Mesenchymal stem cell (in vitro differentiated cells and primary cell): ENCODE measurements at regions not wholly inside any gene's neighbourhood (a gene's known extent, or its start where the extent isn't known, plus 50 kb on each side); places are given as distances from the start of the nearest gene placed in this dataset.

ENCODE experiments used
- DNase-seq: peaks from one replicate; pipeline ENCODE4 v3.0.0-alpha.2; 2013
- H2AFZ ChIP-seq: one replicate; pipeline ENCODE4 v1.6.1; 2013; ENCODE audit warnings: low read depth, mild to moderate bottlenecking, control low read depth, inconsistent platforms, low read length, moderate library complexity
- H2AK5ac ChIP-seq: 2 replicates; pipeline ENCODE4 v1.6.1; 2013; ENCODE audit warnings: low read length, moderate library complexity, mild to moderate bottlenecking, inconsistent platforms; ENCODE audit not compliant: severe bottlenecking
- H2BK120ac ChIP-seq: one replicate; pipeline ENCODE4 v1.6.1; 2013; ENCODE audit warnings: low read depth, mild to moderate bottlenecking, inconsistent platforms, low read length, moderate library complexity
- H2BK12ac ChIP-seq, 2 experiments: one replicate each; pipeline ENCODE4 v1.6.1; 2013; ENCODE audit warnings: inconsistent platforms in 2 of 2, low read length in 2 of 2, mild to moderate bottlenecking in 2 of 2, moderate library complexity in 2 of 2, control low read depth in 1 of 2
- H2BK15ac ChIP-seq: one replicate; pipeline ENCODE4 v1.6.1; 2013; ENCODE audit warnings: mild to moderate bottlenecking, low read depth, inconsistent platforms; ENCODE audit not compliant: poor library complexity, severe bottlenecking
- H2BK5ac ChIP-seq: 2 replicates; pipeline ENCODE4 v1.6.1; 2013; ENCODE audit warnings: low read depth, mild to moderate bottlenecking, low read length, control low read depth, inconsistent platforms; ENCODE audit not compliant: poor library complexity, severe bottlenecking
- H3K14ac ChIP-seq, 2 experiments: one replicate each; pipeline ENCODE4 v1.6.1; 2013; ENCODE audit warnings: inconsistent platforms in 2 of 2, low read length in 2 of 2, control low read depth in 1 of 2, mild to moderate bottlenecking in 1 of 2, moderate library complexity in 1 of 2
- H3K18ac ChIP-seq, 2 experiments: one replicate each; pipeline ENCODE4 v1.6.1; 2013; ENCODE audit warnings: inconsistent platforms in 2 of 2, low read length in 2 of 2, control low read depth in 1 of 2, low read depth in 1 of 2, mild to moderate bottlenecking in 1 of 2
- H3K23ac ChIP-seq, 2 experiments: one replicate each; pipeline ENCODE4 v1.6.1; 2013; ENCODE audit warnings: inconsistent platforms in 2 of 2, low read length in 2 of 2, mild to moderate bottlenecking in 2 of 2, moderate library complexity in 2 of 2, control low read depth in 1 of 2
- H3K27ac ChIP-seq: 2 replicates; pipeline ENCODE4 v1.5.1; 2013; ENCODE audit warnings: mild to moderate bottlenecking, moderate library complexity, low read length, control low read depth, inconsistent platforms; ENCODE audit not compliant: poor library complexity, severe bottlenecking
- H3K27me3 ChIP-seq, 2 experiments: 2 replicates each; pipeline versions ENCODE4 v1.6.1 to v1.7.0; 2013; ENCODE audit warnings: low read length in 2 of 2, mild to moderate bottlenecking in 2 of 2, moderate library complexity in 2 of 2, control low read depth in 1 of 2, inconsistent platforms in 1 of 2; ENCODE audit not compliant: control insufficient read depth in 1 of 2, insufficient read depth in 1 of 2
- H3K36me3 ChIP-seq, 2 experiments: 2 replicates each; pipeline versions ENCODE4 v1.6.1 to v1.7.0; 2013; ENCODE audit warnings: low read length in 2 of 2, control low read depth in 1 of 2, inconsistent platforms in 1 of 2, low read depth in 1 of 2, mild to moderate bottlenecking in 1 of 2; ENCODE audit not compliant: insufficient read depth in 2 of 2, control insufficient read depth in 1 of 2
- H3K4ac ChIP-seq, 2 experiments: one replicate each; pipeline ENCODE4 v1.6.1; 2013; ENCODE audit warnings: inconsistent platforms in 2 of 2, low read length in 2 of 2, mild to moderate bottlenecking in 2 of 2, moderate library complexity in 2 of 2, control low read depth in 1 of 2, low read depth in 1 of 2
- H3K4me1 ChIP-seq: 2 replicates; pipeline ENCODE4 v1.6.1; 2013; ENCODE audit warnings: low read depth, low read length, control low read depth; ENCODE audit not compliant: control insufficient read depth, insufficient read depth
- H3K4me2 ChIP-seq: 2 replicates; pipeline ENCODE4 v1.6.1; 2013; ENCODE audit warnings: low read length, mild to moderate bottlenecking, inconsistent platforms; ENCODE audit not compliant: poor library complexity, severe bottlenecking
- H3K4me3 ChIP-seq, 2 experiments: 2 replicates each; pipeline versions ENCODE4 v1.5.1 to v1.7.0; 2013; ENCODE audit warnings: low read length in 2 of 2, mild to moderate bottlenecking in 2 of 2, control low read depth in 1 of 2, low read depth in 1 of 2; ENCODE audit not compliant: insufficient read depth in 1 of 2
- H3K79me1 ChIP-seq: replicated peaks from 2 replicates; pipeline ENCODE4 v1.6.1; 2013; ENCODE audit warnings: mild to moderate bottlenecking, control low read depth, low read length, inconsistent platforms; ENCODE audit not compliant: poor library complexity, severe bottlenecking
- H3K9ac ChIP-seq: 2 replicates; pipeline ENCODE4 v1.7.0; 2013; ENCODE audit warnings: mild to moderate bottlenecking, low read length, moderate library complexity
- H3K9me3 ChIP-seq: 2 replicates; pipeline ENCODE4 v1.7.0; 2013; ENCODE audit warnings: mild to moderate bottlenecking, low read length; ENCODE audit not compliant: control insufficient read depth
- H4K8ac ChIP-seq: one replicate; pipeline ENCODE4 v1.6.1; 2013; ENCODE audit warnings: inconsistent platforms, mild to moderate bottlenecking, low read length, moderate library complexity
- H4K91ac ChIP-seq: one replicate; pipeline ENCODE4 v1.6.1; 2013; ENCODE audit warnings: mild to moderate bottlenecking, low read length, inconsistent platforms
- WGBS: methylation state at CpG from one replicate; pipeline ENCODE4 v1.1.7; 2013; ENCODE audit warnings: mixed read lengths; 5-methylcytosine and 5-hydroxymethylcytosine counted together

GRCh38 chr1:68889471-68889870 is 392.6 kb upstream of the DEPDC1 start:
- no peak for DNase-seq
- Histone ChIP-seq H2AK5ac (no peak overlapping the region), H2BK5ac (no peak overlapping the region), H3K4me3 (no peak overlapping the region), H3K9me3 (no peaks in the 10 kb centered on the region), H3K9ac (no peak overlapping the region), H3K4me1 (no peaks in the 10 kb centered on the region), H2BK120ac (no peak overlapping the region), H3K27me3 (no peaks in the 10 kb centered on the region), H2BK12ac (no peak overlapping the region), H3K4me2 (no peak overlapping the region), H4K8ac (no peak overlapping the region), H3K18ac (no peak overlapping the region), H3K4ac (no peak overlapping the region), H2BK15ac (no peak overlapping the region), H3K27ac (no peak overlapping the region), H4K91ac (no peak overlapping the region), H2AFZ (no peak overlapping the region), H3K14ac (no peak overlapping the region), H3K36me3 (no peaks in the 10 kb centered on the region), H3K23ac (no peak overlapping the region), H3K79me1 (no peaks in the 10 kb centered on the region)
- 98% methylated on average over 3 of the region's 5 CpGs for WGBS

GRCh38 chr1:68890736-68891135 is 393.9 kb upstream of the DEPDC1 start:
- Histone ChIP-seq H3K27me3 (no peaks in the 10 kb centered on the region), H3K4ac (no peak overlapping the region), H3K4me3 (no peak overlapping the region), H3K9me3 (no peaks in the 10 kb centered on the region), H3K27ac (no peak overlapping the region), H2BK120ac (no peak overlapping the region), H3K79me1 (no peaks in the 10 kb centered on the region), H3K18ac (no peak overlapping the region), H3K14ac (no peak overlapping the region), H2AK5ac (no peak overlapping the region), H3K9ac (no peak overlapping the region), H2BK12ac (no peak overlapping the region), H3K4me2 (no peak overlapping the region), H2BK15ac (no peak overlapping the region), H3K36me3 (no peaks in the 10 kb centered on the region), H4K8ac (no peak overlapping the region), H2AFZ (no peak overlapping the region), H2BK5ac (no peak overlapping the region), H3K4me1 (no peaks in the 10 kb centered on the region), H4K91ac (no peak overlapping the region), H3K23ac (no peak overlapping the region)
- no peak for DNase-seq
- WGBS = 93% methylated on average over 3 of the region's 3 CpGs

DNA sequence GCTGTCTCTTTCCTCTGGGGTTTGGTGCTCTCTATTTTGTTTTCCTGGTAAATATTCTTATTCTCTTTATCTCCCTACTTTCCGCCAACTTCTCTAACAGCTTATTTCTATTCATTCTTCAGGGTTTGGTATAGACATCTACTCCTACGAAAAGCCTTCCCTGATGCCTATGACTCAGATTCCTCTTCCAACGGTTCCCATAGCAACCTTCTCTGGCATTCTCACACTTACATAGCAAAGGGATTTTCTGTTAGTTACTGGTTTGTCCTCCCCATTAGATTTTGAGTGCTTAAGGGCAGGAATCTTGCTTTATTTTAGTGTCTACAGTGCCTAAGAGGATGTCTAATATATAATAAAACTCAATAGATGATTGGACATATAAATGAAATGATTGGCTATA is 407.6 kb upstream of the DEPDC1 start:
- H3K4me1 ChIP-seq = no peaks in the 10 kb centered on the region
- no peak overlapping the region for H3K4ac ChIP-seq
- no peaks in the 10 kb centered on the region for H3K9me3 ChIP-seq
- H3K36me3 ChIP-seq = no peaks in the 10 kb centered on the region
- no peaks in the 10 kb centered on the region for H3K27me3 ChIP-seq
- H3K4me3 ChIP-seq = no peak overlapping the region
- no peak overlapping the region for H3K18ac ChIP-seq
- peak overlapping the region; percentile 39 for H3K9ac ChIP-seq
- no peak overlapping the region for H2BK12ac ChIP-seq
- H3K23ac ChIP-seq = no peak overlapping the region
- H4K91ac ChIP-seq = no peak overlapping the region
- no peaks in the 10 kb centered on the region for H3K79me1 ChIP-seq
- no peak overlapping the region for H2AK5ac ChIP-seq
- WGBS = 24% methylated on average over 3 of the region's 3 CpGs
- H4K8ac ChIP-seq = no peak overlapping the region
- no peak overlapping the region for H2BK120ac ChIP-seq
- DNase-seq = peak; percentile 46
- H2AFZ ChIP-seq = no peak overlapping the region
- no peak overlapping the region for H2BK15ac ChIP-seq
- H2BK5ac ChIP-seq = no peak overlapping the region
- no peak overlapping the region for H3K4me2 ChIP-seq
- H3K14ac ChIP-seq = no peak overlapping the region
- no peak overlapping the region for H3K27ac ChIP-seq

DNA sequence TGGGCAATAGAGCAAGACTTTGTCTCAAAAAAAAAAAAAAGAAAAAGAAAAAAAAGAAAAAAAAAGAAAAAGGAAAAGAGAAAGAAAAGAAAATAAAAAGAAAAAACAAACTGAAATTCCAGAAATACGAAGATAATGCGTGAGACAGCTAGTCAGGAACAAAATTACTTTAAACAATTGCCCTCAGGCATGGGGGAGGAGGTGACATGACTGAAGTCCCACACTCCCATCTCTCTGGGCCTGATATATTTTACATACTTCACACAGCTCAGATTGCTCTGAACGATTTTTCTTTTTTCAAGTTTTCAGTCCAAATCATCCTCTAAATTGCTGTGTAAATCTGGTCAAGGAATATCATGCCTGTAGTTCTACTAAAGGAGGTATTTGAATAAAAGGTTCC is 409.5 kb upstream of the DEPDC1 start:
- Histone ChIP-seq H2BK15ac (no peak overlapping the region), H3K14ac (no peak overlapping the region), H3K27me3 (no peaks in the 10 kb centered on the region), H2AFZ (no peak overlapping the region), H3K4me2 (no peak overlapping the region), H2AK5ac (no peak overlapping the region), H3K36me3 (no peaks in the 10 kb centered on the region), H3K4ac (no peak overlapping the region), H3K27ac (no peak overlapping the region), H4K91ac (no peak overlapping the region), H3K4me1 (no peaks in the 10 kb centered on the region), H2BK120ac (no peak overlapping the region), H3K9ac (no peak overlapping the region), H4K8ac (no peak overlapping the region), H2BK5ac (no peak overlapping the region), H3K79me1 (no peaks in the 10 kb centered on the region), H3K4me3 (no peak overlapping the region), H3K23ac (no peak overlapping the region), H3K9me3 (peaks cover 3% of the 10 kb centered on the region), H3K18ac (no peak overlapping the region), H2BK12ac (no peak overlapping the region)
- DNase-seq = no peak
- 79% methylated on average over 2 of the region's 3 CpGs for WGBS
